ENCODE measurements at regions not wholly inside any gene's neighbourhood (a gene's known extent, or its start where the extent isn't known, plus 50 kb on each side); places are given as distances from the start of the nearest gene placed in this dataset.

- H3K36me3 Mint-ChIP-seq (ENCODE audit: low read depth, unreplicated experiment), result no peaks in the 10 kb centered on the region
- H3K27ac Mint-ChIP-seq (ENCODE audit: unreplicated experiment), result no peak overlapping the region
- no peak for DNase-seq (ENCODE audit: low spot score)
- no peak overlapping the region for H3K4me3 Mint-ChIP-seq (ENCODE audit: unreplicated experiment)
- peaks cover 6% of the 10 kb centered on the region for H3K4me1 Mint-ChIP-seq (ENCODE audit: unreplicated experiment)
- peaks cover 1% of the 10 kb centered on the region for H3K27me3 Mint-ChIP-seq (ENCODE audit: unreplicated experiment)
- no peaks in the 10 kb centered on the region for H3K9me3 Mint-ChIP-seq (ENCODE audit: unreplicated experiment)
- TF ChIP-seq CTCF (IDR thresholded peaks at IDR 0.05; ENCODE audit: unreplicated experiment), result no peak
Observed at GRCh38 chr10:78863906-78864239, 204.9 kb upstream of the ZMIZ1 start.

GRCh38 chr10:78864761-78865537, 203.8 kb upstream of the ZMIZ1 start:
- Mint-ChIP-seq H3K27me3 (ENCODE audit: unreplicated experiment) (peaks cover 1% of the 10 kb centered on the region), H3K36me3 (ENCODE audit: low read depth, unreplicated experiment) (no peaks in the 10 kb centered on the region), H3K27ac (ENCODE audit: unreplicated experiment) (no peak overlapping the region), H3K4me3 (ENCODE audit: unreplicated experiment) (no peak overlapping the region), H3K4me1 (ENCODE audit: unreplicated experiment) (peaks cover 6% of the 10 kb centered on the region), H3K9me3 (ENCODE audit: unreplicated experiment) (no peaks in the 10 kb centered on the region)
- no peak for DNase-seq (ENCODE audit: low spot score)
- TF ChIP-seq CTCF (IDR thresholded peaks at IDR 0.05; ENCODE audit: unreplicated experiment), result no peak

GRCh38 chr10:78865538-78865875, 203.3 kb upstream of the ZMIZ1 start:
- Mint-ChIP-seq H3K9me3 (ENCODE audit: unreplicated experiment) (no peaks in the 10 kb centered on the region), H3K27ac (ENCODE audit: unreplicated experiment) (no peak overlapping the region), H3K4me3 (ENCODE audit: unreplicated experiment) (no peak overlapping the region), H3K4me1 (ENCODE audit: unreplicated experiment) (peaks cover 4% of the 10 kb centered on the region), H3K27me3 (ENCODE audit: unreplicated experiment) (peaks cover 1% of the 10 kb centered on the region), H3K36me3 (ENCODE audit: low read depth, unreplicated experiment) (no peaks in the 10 kb centered on the region)
- DNase-seq (ENCODE audit: low spot score), result no peak
- TF ChIP-seq CTCF (IDR thresholded peaks at IDR 0.05; ENCODE audit: unreplicated experiment), result no peak

- no peak for TF ChIP-seq CTCF (IDR thresholded peaks at IDR 0.05; ENCODE audit: unreplicated experiment)
- Mint-ChIP-seq H3K4me1 (ENCODE audit: unreplicated experiment) (peaks cover 4% of the 10 kb centered on the region), H3K9me3 (ENCODE audit: unreplicated experiment) (no peaks in the 10 kb centered on the region), H3K27ac (ENCODE audit: unreplicated experiment) (no peak overlapping the region), H3K27me3 (ENCODE audit: unreplicated experiment) (peaks cover 1% of the 10 kb centered on the region), H3K4me3 (ENCODE audit: unreplicated experiment) (no peak overlapping the region), H3K36me3 (ENCODE audit: low read depth, unreplicated experiment) (no peaks in the 10 kb centered on the region)
- DNase-seq (ENCODE audit: low spot score), result no peak
Observed at GRCh38 chr10:78865931-78866717, 202.6 kb upstream of the ZMIZ1 start.
